ENCODE measurements at regions not wholly inside any gene's neighbourhood (a gene's known extent, or its start where the extent isn't known, plus 50 kb on each side); places are given as distances from the start of the nearest gene placed in this dataset.

- no peak overlapping the region for H2BK12ac ChIP-seq (ENCODE audit: low read depth, low read length)
- no peak overlapping the region for H3K14ac ChIP-seq (ENCODE audit: insufficient read length)
- ChIA-PET POLR2A (ENCODE audit: partially characterized antibody) (interaction anchor here (0.6 kb wide), 1 partner anchor 254 kb away, joined by 3 read pairs; no protein-coding TSS in a partner anchor), CTCF (ENCODE audit: partially characterized antibody) (no interaction called here)
- H3K9ac ChIP-seq (replicated peaks in 1 of 4; ENCODE audit: extremely low read depth in 1 of 4, low read depth in 3 of 4, low read length in 3 of 4), result no peak overlapping the region
- H3K23ac ChIP-seq (ENCODE audit: insufficient read length), result no peak overlapping the region
- H3K79me1 ChIP-seq (ENCODE audit: low read depth, low read length), result no peaks in the 10 kb centered on the region
- H2BK5ac ChIP-seq (ENCODE audit: low read depth, low read length), result no peak overlapping the region
- H3K4me1 ChIP-seq (replicated peaks in 1 of 4; ENCODE audit: control insufficient read depth in 3 of 4, insufficient read depth in 4 of 4, low read length in 3 of 4), result no peaks in the 10 kb centered on the region
- H3K79me2 ChIP-seq (ENCODE audit: control insufficient read depth in 1 of 2, insufficient read depth in 2 of 2, low read length in 2 of 2), result no peaks in the 10 kb centered on the region
- no peaks in the 10 kb centered on the region for H3K9me3 ChIP-seq (ENCODE audit: insufficient read depth in 2 of 2, low read depth in 1 of 2, low read length in 1 of 2)
- H2AFZ ChIP-seq (ENCODE audit: low read length), result no peak overlapping the region
- H3K27me3 ChIP-seq (replicated peaks in 1 of 4; ENCODE audit: control insufficient read depth in 3 of 4, extremely low read depth in 1 of 4, insufficient read depth in 3 of 4, low read length in 3 of 4), result no peaks in the 10 kb centered on the region
- H3K4me3 ChIP-seq (ENCODE audit: extremely low read depth in 1 of 4, insufficient read depth in 2 of 4, low read depth in 3 of 4, low read length in 4 of 4), result no peak overlapping the region
- H2AK5ac ChIP-seq (ENCODE audit: low read depth, low read length), result no peak overlapping the region
- H3K4ac ChIP-seq (replicated peaks; ENCODE audit: insufficient read length, low read depth, low read length), result no peak overlapping the region
- no peak overlapping the region for H4K91ac ChIP-seq (replicated peaks; ENCODE audit: insufficient read length, low read length)
- no peak overlapping the region for H3K56ac ChIP-seq (replicated peaks; ENCODE audit: insufficient read length, low read depth, low read length)
- H3K36me3 ChIP-seq (ENCODE audit: control insufficient read depth in 2 of 4, insufficient read depth in 4 of 4, low read length in 3 of 4), result no peaks in the 10 kb centered on the region
- no peaks in the 10 kb centered on the region for H3K23me2 ChIP-seq (ENCODE audit: low read depth, low read length)
- H3K4me2 ChIP-seq (ENCODE audit: insufficient read depth in 1 of 2, low read depth in 2 of 2, low read length in 2 of 2), result no peak overlapping the region
- no peak for DNase-seq (ENCODE audit: low read depth in 1 of 2, low spot score in 2 of 2)
- H3K27ac ChIP-seq (ENCODE audit: low read depth, low read length), result no peak overlapping the region
- no peak overlapping the region for H2BK20ac ChIP-seq (ENCODE audit: low read length)
- no peak overlapping the region for H3K18ac ChIP-seq (ENCODE audit: extremely low read depth, low read length)
- H4K5ac ChIP-seq (ENCODE audit: insufficient read length, low read depth, low read length), result no peak overlapping the region
- no peak overlapping the region for H2BK120ac ChIP-seq (replicated peaks; ENCODE audit: low read depth, low read length)
- no peak overlapping the region for H4K8ac ChIP-seq (ENCODE audit: extremely low read depth, insufficient read depth, low read length)
- no peaks in the 10 kb centered on the region for H4K20me1 ChIP-seq (replicated peaks in 1 of 2; ENCODE audit: control insufficient read depth in 1 of 2, insufficient read depth in 2 of 2, low read length in 2 of 2)
- H2BK15ac ChIP-seq (ENCODE audit: low read length), result no peak overlapping the region
- FAIRE-seq, result no peak
- TF ChIP-seq TAF7 (optimal IDR thresholded peaks at IDR 0.05; ENCODE audit: borderline replicate concordance, low read depth, low read length), result no peak
- TF ChIP-seq, protein P1, sequence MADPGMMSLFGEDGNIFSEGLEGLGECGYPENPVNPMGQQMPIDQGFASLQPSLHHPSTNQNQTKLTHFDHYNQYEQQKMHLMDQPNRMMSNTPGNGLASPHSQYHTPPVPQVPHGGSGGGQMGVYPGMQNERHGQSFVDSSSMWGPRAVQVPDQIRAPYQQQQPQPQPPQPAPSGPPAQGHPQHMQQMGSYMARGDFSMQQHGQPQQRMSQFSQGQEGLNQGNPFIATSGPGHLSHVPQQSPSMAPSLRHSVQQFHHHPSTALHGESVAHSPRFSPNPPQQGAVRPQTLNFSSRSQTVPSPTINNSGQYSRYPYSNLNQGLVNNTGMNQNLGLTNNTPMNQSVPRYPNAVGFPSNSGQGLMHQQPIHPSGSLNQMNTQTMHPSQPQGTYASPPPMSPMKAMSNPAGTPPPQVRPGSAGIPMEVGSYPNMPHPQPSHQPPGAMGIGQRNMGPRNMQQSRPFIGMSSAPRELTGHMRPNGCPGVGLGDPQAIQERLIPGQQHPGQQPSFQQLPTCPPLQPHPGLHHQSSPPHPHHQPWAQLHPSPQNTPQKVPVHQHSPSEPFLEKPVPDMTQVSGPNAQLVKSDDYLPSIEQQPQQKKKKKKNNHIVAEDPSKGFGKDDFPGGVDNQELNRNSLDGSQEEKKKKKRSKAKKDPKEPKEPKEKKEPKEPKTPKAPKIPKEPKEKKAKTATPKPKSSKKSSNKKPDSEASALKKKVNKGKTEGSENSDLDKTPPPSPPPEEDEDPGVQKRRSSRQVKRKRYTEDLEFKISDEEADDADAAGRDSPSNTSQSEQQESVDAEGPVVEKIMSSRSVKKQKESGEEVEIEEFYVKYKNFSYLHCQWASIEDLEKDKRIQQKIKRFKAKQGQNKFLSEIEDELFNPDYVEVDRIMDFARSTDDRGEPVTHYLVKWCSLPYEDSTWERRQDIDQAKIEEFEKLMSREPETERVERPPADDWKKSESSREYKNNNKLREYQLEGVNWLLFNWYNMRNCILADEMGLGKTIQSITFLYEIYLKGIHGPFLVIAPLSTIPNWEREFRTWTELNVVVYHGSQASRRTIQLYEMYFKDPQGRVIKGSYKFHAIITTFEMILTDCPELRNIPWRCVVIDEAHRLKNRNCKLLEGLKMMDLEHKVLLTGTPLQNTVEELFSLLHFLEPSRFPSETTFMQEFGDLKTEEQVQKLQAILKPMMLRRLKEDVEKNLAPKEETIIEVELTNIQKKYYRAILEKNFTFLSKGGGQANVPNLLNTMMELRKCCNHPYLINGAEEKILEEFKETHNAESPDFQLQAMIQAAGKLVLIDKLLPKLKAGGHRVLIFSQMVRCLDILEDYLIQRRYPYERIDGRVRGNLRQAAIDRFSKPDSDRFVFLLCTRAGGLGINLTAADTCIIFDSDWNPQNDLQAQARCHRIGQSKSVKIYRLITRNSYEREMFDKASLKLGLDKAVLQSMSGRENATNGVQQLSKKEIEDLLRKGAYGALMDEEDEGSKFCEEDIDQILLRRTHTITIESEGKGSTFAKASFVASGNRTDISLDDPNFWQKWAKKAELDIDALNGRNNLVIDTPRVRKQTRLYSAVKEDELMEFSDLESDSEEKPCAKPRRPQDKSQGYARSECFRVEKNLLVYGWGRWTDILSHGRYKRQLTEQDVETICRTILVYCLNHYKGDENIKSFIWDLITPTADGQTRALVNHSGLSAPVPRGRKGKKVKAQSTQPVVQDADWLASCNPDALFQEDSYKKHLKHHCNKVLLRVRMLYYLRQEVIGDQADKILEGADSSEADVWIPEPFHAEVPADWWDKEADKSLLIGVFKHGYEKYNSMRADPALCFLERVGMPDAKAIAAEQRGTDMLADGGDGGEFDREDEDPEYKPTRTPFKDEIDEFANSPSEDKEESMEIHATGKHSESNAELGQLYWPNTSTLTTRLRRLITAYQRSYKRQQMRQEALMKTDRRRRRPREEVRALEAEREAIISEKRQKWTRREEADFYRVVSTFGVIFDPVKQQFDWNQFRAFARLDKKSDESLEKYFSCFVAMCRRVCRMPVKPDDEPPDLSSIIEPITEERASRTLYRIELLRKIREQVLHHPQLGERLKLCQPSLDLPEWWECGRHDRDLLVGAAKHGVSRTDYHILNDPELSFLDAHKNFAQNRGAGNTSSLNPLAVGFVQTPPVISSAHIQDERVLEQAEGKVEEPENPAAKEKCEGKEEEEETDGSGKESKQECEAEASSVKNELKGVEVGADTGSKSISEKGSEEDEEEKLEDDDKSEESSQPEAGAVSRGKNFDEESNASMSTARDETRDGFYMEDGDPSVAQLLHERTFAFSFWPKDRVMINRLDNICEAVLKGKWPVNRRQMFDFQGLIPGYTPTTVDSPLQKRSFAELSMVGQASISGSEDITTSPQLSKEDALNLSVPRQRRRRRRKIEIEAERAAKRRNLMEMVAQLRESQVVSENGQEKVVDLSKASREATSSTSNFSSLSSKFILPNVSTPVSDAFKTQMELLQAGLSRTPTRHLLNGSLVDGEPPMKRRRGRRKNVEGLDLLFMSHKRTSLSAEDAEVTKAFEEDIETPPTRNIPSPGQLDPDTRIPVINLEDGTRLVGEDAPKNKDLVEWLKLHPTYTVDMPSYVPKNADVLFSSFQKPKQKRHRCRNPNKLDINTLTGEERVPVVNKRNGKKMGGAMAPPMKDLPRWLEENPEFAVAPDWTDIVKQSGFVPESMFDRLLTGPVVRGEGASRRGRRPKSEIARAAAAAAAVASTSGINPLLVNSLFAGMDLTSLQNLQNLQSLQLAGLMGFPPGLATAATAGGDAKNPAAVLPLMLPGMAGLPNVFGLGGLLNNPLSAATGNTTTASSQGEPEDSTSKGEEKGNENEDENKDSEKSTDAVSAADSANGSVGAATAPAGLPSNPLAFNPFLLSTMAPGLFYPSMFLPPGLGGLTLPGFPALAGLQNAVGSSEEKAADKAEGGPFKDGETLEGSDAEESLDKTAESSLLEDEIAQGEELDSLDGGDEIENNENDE (IDR thresholded peaks at IDR 0.05; ENCODE audit: insufficient replicate concordance, low read length), result no peak
Measured at GRCh38 chr6:54040545-54040944, 70.7 kb upstream of the MLIP start.

Data from H1 (cell line).